Vagina (tissue), 2 donors: ENCODE measurements at regions not wholly inside any gene's neighbourhood (a gene's known extent, or its start where the extent isn't known, plus 50 kb on each side); places are given as distances from the start of the nearest gene placed in this dataset.

Experiments used
- DNase-seq, 2 donors: peaks; one replicate each; pipeline ENCODE4 v3.0.0-alpha.2; 2017; ENCODE audit errors: extremely low spot score in 2 of 2
- H3K27ac ChIP-seq: fragments of 200-600 bp; sonication (generic); one replicate; pipeline ENCODE4 v1.5.1; 2019
- H3K27me3 ChIP-seq: fragments of 200-600 bp; sonication (generic); one replicate; pipeline ENCODE4 v1.5.1; 2019
- H3K36me3 ChIP-seq, 2 donors: fragments of 200-600 bp; sonication (generic); one replicate each; pipeline ENCODE4 v1.5.1; 2017 to 2019
- H3K4me1 ChIP-seq: fragments of 200-600 bp; sonication (generic); one replicate; pipeline ENCODE4 v1.5.1; 2019
- H3K4me3 ChIP-seq, 2 donors: fragments of 200-600 bp; sonication (generic); 1 replicate in 1 of 2; 2 replicates in 1 of 2; pipeline ENCODE4 v1.5.1; 2016 to 2019
- H3K9me3 ChIP-seq: fragments of 200-600 bp; sonication (generic); one replicate; pipeline ENCODE4 v1.5.1; 2019
- POLR2A ChIP-seq, 2 donors: fragments of 450-650 bp; IDR thresholded peaks; one replicate each; pipeline ENCODE4 v1.6.1; 2017; ENCODE audit warnings: antibody characterized with exemption in 2 of 2, mild to moderate bottlenecking in 2 of 2, moderate library complexity in 2 of 2
- POLR2AphosphoS5 ChIP-seq, 2 donors: sonication (generic); formaldehyde crosslinking; IDR thresholded peaks; one replicate each; pipeline ENCODE4 v1.9.0; 2017; ENCODE audit warnings: antibody characterized with exemption in 2 of 2, mild to moderate bottlenecking in 2 of 2, low read depth in 1 of 2; ENCODE audit not compliant: insufficient read depth in 1 of 2
- intact Hi-C: fragments of 100-400 bp; cut with DNase I; formaldehyde crosslinking; loops from one replicate; pipeline ENCODE4 v1.15.1; 2023
- TF ChIP-seq, protein P1 (sequence below), 3 experiments: fragments of 450-650 bp in 2 of 3; fragments of 200-600 bp in 1 of 3; sonication (generic) in 1 of 3; IDR thresholded peaks; one replicate each; pipeline ENCODE4 v1.5.1; 2017 to 2019; ENCODE audit warnings: antibody characterized with exemption in 3 of 3, mild to moderate bottlenecking in 2 of 3, moderate library complexity in 2 of 3

DNA sequence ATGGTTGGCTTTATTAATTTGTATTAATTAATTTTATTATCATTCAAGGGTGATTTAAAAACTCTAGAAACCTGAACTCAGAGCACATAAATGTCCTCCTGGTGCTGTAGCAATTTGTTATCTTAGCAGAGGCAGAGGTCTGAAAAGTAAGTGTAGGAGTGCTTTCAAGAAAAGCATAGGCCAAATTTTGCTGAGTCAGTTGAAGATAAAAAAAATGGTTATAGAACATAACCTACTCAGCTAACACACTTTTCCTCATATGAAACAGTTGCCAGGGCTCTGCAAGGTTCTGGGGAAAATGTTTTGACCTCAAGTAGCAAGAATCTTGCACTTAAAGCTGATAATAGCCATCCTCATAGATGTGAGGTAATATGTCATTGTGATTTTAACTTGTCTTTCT is 53.5 kb upstream of the CHODL start:
- no peak for TF ChIP-seq POLR2AphosphoS5 (IDR thresholded peaks at IDR 0.05; ENCODE audit: insufficient read depth in 1 of 2, low read depth in 1 of 2)
- TF ChIP-seq POLR2A (IDR thresholded peaks at IDR 0.05), result no peak
- TF ChIP-seq, protein P1, sequence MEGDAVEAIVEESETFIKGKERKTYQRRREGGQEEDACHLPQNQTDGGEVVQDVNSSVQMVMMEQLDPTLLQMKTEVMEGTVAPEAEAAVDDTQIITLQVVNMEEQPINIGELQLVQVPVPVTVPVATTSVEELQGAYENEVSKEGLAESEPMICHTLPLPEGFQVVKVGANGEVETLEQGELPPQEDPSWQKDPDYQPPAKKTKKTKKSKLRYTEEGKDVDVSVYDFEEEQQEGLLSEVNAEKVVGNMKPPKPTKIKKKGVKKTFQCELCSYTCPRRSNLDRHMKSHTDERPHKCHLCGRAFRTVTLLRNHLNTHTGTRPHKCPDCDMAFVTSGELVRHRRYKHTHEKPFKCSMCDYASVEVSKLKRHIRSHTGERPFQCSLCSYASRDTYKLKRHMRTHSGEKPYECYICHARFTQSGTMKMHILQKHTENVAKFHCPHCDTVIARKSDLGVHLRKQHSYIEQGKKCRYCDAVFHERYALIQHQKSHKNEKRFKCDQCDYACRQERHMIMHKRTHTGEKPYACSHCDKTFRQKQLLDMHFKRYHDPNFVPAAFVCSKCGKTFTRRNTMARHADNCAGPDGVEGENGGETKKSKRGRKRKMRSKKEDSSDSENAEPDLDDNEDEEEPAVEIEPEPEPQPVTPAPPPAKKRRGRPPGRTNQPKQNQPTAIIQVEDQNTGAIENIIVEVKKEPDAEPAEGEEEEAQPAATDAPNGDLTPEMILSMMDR (IDR thresholded peaks at IDR 0.05), result no peak
- Histone ChIP-seq H3K27ac (no peak overlapping the region), H3K36me3 (no peaks in the 10 kb centered on the region), H3K4me3 (no peak overlapping the region), H3K27me3 (no peaks in the 10 kb centered on the region), H3K4me1 (no peaks in the 10 kb centered on the region), H3K9me3 (no peaks in the 10 kb centered on the region)
- intact Hi-C loops, result no loop called here
- DNase-seq, result no peak

DNA sequence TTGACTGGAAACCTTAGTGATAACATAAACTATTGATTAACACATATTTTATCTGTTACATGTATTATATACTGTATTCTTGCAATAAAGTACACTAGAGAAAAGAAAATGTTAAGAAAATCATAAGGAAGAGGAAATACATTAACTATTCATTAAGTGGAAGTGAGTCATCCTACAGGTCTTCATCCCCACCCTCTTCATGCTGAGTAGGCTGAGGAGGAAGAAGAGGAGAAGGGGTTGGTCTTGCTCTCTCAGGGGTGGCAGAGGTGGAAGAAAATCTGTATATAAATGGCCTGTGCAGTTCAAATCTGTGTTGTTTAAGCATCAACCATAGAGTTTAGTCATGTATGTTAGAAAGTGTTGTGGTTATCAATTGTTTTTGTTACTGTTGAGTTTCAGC is 66.1 kb upstream of the CHODL start:
- no peaks in the 10 kb centered on the region for H3K4me1 ChIP-seq
- intact Hi-C loops, result no loop called here
- DNase-seq, result no peak
- no peak overlapping the region for H3K27ac ChIP-seq
- H3K9me3 ChIP-seq, result no peaks in the 10 kb centered on the region
- H3K36me3 ChIP-seq, result no peaks in the 10 kb centered on the region
- no peak overlapping the region for H3K4me3 ChIP-seq
- no peaks in the 10 kb centered on the region for H3K27me3 ChIP-seq
- TF ChIP-seq POLR2A (IDR thresholded peaks at IDR 0.05) (no peak), POLR2AphosphoS5 (IDR thresholded peaks at IDR 0.05; ENCODE audit: insufficient read depth in 1 of 2, low read depth in 1 of 2) (no peak)
- TF ChIP-seq, protein P1 (IDR thresholded peaks at IDR 0.05), result no peak

DNA sequence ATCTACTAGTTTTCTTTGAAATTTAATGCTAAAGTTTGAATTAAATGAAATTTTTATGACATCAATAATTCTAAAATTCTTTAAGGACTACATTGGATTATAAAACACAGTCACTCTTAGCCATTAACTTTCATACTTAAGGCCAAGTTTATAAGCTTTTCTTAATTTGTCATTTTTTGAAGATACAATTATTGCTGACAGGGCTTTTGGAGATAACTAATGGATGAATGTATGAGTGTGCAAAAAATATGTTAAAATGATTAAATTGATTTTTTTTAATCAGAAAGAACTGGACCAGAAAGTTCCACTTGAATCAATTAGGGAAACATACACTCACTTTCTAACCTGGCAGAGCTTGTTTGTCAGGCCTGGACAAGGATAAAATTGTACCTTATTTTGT is 70.3 kb upstream of the CHODL start:
- Histone ChIP-seq H3K36me3 (no peaks in the 10 kb centered on the region), H3K27ac (no peak overlapping the region), H3K27me3 (no peaks in the 10 kb centered on the region), H3K4me1 (no peaks in the 10 kb centered on the region), H3K4me3 (no peak overlapping the region), H3K9me3 (no peaks in the 10 kb centered on the region)
- no peak for TF ChIP-seq POLR2A (IDR thresholded peaks at IDR 0.05)
- TF ChIP-seq, protein P1 (IDR thresholded peaks at IDR 0.05), result no peak
- TF ChIP-seq POLR2AphosphoS5 (IDR thresholded peaks at IDR 0.05; ENCODE audit: insufficient read depth in 1 of 2, low read depth in 1 of 2), result no peak
- no peak for DNase-seq
- intact Hi-C loops, result no loop called here

DNA sequence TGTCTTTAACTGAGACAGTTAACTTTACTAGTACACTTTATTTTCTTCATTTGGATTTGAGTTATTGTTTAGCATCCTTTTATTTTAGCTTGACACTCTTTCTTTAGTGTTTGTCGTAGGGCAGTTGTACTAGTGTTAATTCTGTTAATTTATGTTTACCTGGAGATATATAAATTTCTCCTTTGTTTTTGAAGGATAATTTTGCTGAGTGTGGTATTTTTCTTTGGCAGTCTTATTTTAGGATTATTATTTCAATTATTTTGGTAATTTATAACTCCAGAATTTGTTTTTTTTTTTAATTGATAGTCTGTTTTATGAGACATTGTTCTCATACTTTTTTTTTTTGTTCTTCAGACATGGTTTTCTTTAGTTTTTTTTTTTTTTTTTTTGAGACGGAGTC is 73.8 kb upstream of the CHODL start:
- TF ChIP-seq, protein P1 (IDR thresholded peaks at IDR 0.05), result no peak
- TF ChIP-seq POLR2AphosphoS5 (IDR thresholded peaks at IDR 0.05; ENCODE audit: insufficient read depth in 1 of 2, low read depth in 1 of 2) (no peak), POLR2A (IDR thresholded peaks at IDR 0.05) (no peak)
- no peaks in the 10 kb centered on the region for H3K4me1 ChIP-seq
- H3K4me3 ChIP-seq, result no peak overlapping the region
- H3K9me3 ChIP-seq, result no peaks in the 10 kb centered on the region
- no peak overlapping the region for H3K27ac ChIP-seq
- intact Hi-C loops, result no loop called here
- no peaks in the 10 kb centered on the region for H3K27me3 ChIP-seq
- DNase-seq, result no peak
- no peaks in the 10 kb centered on the region for H3K36me3 ChIP-seq

DNA sequence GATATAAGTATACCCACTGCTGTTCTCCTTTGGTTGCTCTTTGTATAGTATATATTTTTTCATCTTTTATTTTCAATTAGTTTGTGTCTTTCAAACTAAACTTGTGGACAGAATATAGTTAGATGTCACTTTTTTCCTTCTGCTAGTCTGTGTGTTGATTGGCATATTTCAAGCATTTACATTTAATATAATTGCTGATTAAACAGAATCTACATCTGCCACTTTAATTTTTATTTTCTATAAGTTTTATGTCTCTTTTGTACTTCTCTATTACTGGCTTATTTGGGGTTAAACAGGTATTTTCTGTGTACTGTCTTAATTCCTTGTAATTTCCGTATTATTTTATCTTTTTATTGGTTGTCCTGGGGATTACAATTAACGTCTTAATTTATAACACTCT is 74.4 kb upstream of the CHODL start:
- Histone ChIP-seq H3K4me1 (no peaks in the 10 kb centered on the region), H3K27me3 (no peaks in the 10 kb centered on the region), H3K36me3 (no peaks in the 10 kb centered on the region), H3K4me3 (no peak overlapping the region), H3K9me3 (no peaks in the 10 kb centered on the region), H3K27ac (no peak overlapping the region)
- intact Hi-C loops, result no loop called here
- TF ChIP-seq POLR2A (IDR thresholded peaks at IDR 0.05) (no peak), POLR2AphosphoS5 (IDR thresholded peaks at IDR 0.05; ENCODE audit: insufficient read depth in 1 of 2, low read depth in 1 of 2) (no peak)
- TF ChIP-seq, protein P1 (IDR thresholded peaks at IDR 0.05), result no peak
- DNase-seq, result no peak
